ENCODE measurements at regions not wholly inside any gene's neighbourhood (a gene's known extent, or its start where the extent isn't known, plus 50 kb on each side); places are given as distances from the start of the nearest gene placed in this dataset.

- no peaks in the 10 kb centered on the region for H3K4me1 Mint-ChIP-seq
- no peaks in the 10 kb centered on the region for H3K27me3 Mint-ChIP-seq (ENCODE audit: low read depth)
- H3K27ac Mint-ChIP-seq (ENCODE audit: unreplicated experiment), result no peak overlapping the region
- TF ChIP-seq CTCF (conservative IDR thresholded peaks at IDR 0.05), result no peak
- DNase-seq (ENCODE audit: low read depth, low spot score), result no peak
- H3K36me3 Mint-ChIP-seq (ENCODE audit: low read depth), result no peaks in the 10 kb centered on the region
- H3K4me3 Mint-ChIP-seq, result no peak overlapping the region
- H3K9me3 Mint-ChIP-seq, result peaks cover 13% of the 10 kb centered on the region
Measured at GRCh38 chr3:161875483-161875882, 378.9 kb downstream of the OTOL1 start.

- no peaks in the 10 kb centered on the region for H3K27me3 Mint-ChIP-seq (ENCODE audit: low read depth)
- no peaks in the 10 kb centered on the region for H3K4me1 Mint-ChIP-seq
- peaks cover 8% of the 10 kb centered on the region for H3K36me3 Mint-ChIP-seq (ENCODE audit: low read depth)
- no peak for DNase-seq (ENCODE audit: low read depth, low spot score)
- peaks cover 19% of the 10 kb centered on the region for H3K9me3 Mint-ChIP-seq
- no peak overlapping the region for H3K4me3 Mint-ChIP-seq
- no peak overlapping the region for H3K27ac Mint-ChIP-seq (ENCODE audit: unreplicated experiment)
- no peak for TF ChIP-seq CTCF (conservative IDR thresholded peaks at IDR 0.05)
Measured at GRCh38 chr3:161879470-161879869, 382.9 kb downstream of the OTOL1 start.

DNA sequence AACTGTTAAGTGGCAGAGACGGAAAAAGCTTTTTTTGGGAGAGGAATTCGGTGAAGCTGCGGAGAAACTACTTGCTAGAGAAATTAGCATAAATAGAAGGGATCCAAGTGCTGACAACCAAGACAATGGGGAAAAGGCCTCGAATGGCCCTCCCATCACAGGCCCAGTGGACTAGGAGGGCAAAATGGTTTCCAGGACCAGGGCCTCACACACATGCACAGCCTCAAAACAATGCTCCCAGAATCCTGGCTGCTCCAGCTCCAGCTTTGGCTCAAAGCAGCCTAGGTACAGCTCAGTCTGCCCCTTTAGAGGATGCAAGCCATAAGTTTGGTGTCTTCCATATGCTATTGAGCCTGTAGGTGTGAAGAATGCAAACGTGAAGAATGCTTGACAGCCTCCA lies 388.2 kb downstream of the OTOL1 start:
- H3K27me3 Mint-ChIP-seq (ENCODE audit: low read depth), result no peaks in the 10 kb centered on the region
- H3K9me3 Mint-ChIP-seq, result peaks cover 17% of the 10 kb centered on the region
- no peak for DNase-seq (ENCODE audit: low read depth, low spot score)
- H3K36me3 Mint-ChIP-seq (ENCODE audit: low read depth), result peaks cover 14% of the 10 kb centered on the region
- TF ChIP-seq CTCF (conservative IDR thresholded peaks at IDR 0.05), result no peak
- no peak overlapping the region for H3K27ac Mint-ChIP-seq (ENCODE audit: unreplicated experiment)
- H3K4me3 Mint-ChIP-seq, result no peak overlapping the region
- peaks cover 7% of the 10 kb centered on the region for H3K4me1 Mint-ChIP-seq

GRCh38 chr3:161890147-161890625 lies 393.6 kb downstream of the OTOL1 start:
- peaks cover 13% of the 10 kb centered on the region for H3K4me1 Mint-ChIP-seq
- no peak for DNase-seq (ENCODE audit: low read depth, low spot score)
- no peak overlapping the region for H3K27ac Mint-ChIP-seq (ENCODE audit: unreplicated experiment)
- H3K4me3 Mint-ChIP-seq, result no peak overlapping the region
- TF ChIP-seq CTCF (conservative IDR thresholded peaks at IDR 0.05), result no peak
- H3K36me3 Mint-ChIP-seq (ENCODE audit: low read depth), result peaks cover 6% of the 10 kb centered on the region
- H3K27me3 Mint-ChIP-seq (ENCODE audit: low read depth), result no peaks in the 10 kb centered on the region
- peaks cover 15% of the 10 kb centered on the region for H3K9me3 Mint-ChIP-seq

- Mint-ChIP-seq H3K36me3 (ENCODE audit: low read depth) (no peaks in the 10 kb centered on the region), H3K9me3 (peaks cover 8% of the 10 kb centered on the region), H3K27me3 (ENCODE audit: low read depth) (no peaks in the 10 kb centered on the region), H3K27ac (ENCODE audit: unreplicated experiment) (no peak overlapping the region), H3K4me3 (no peak overlapping the region), H3K4me1 (peaks cover 6% of the 10 kb centered on the region)
- TF ChIP-seq CTCF (conservative IDR thresholded peaks at IDR 0.05), result no peak
- no peak for DNase-seq (ENCODE audit: low read depth, low spot score)
Measured at GRCh38 chr3:161893972-161894371, 397.4 kb downstream of the OTOL1 start.

GRCh38 chr3:161894657-161895056 lies 398.0 kb downstream of the OTOL1 start:
- Mint-ChIP-seq H3K9me3 (peaks cover 8% of the 10 kb centered on the region), H3K36me3 (ENCODE audit: low read depth) (no peaks in the 10 kb centered on the region), H3K27ac (ENCODE audit: unreplicated experiment) (no peak overlapping the region), H3K4me3 (no peak overlapping the region), H3K4me1 (peaks cover 6% of the 10 kb centered on the region), H3K27me3 (ENCODE audit: low read depth) (no peaks in the 10 kb centered on the region)
- TF ChIP-seq CTCF (conservative IDR thresholded peaks at IDR 0.05), result no peak
- DNase-seq (ENCODE audit: low read depth, low spot score), result no peak

All from neural crest cell (in vitro differentiated cells).